ENCODE measurements at regions not wholly inside any gene's neighbourhood (a gene's known extent, or its start where the extent isn't known, plus 50 kb on each side); places are given as distances from the start of the nearest gene placed in this dataset.

GRCh38 chr2:424306-425171 lies 136.6 kb upstream of the ALKAL2 start:
- TF ChIP-seq POLR2A (IDR thresholded peaks at IDR 0.05) = no peak
- TF ChIP-seq, protein P1, sequence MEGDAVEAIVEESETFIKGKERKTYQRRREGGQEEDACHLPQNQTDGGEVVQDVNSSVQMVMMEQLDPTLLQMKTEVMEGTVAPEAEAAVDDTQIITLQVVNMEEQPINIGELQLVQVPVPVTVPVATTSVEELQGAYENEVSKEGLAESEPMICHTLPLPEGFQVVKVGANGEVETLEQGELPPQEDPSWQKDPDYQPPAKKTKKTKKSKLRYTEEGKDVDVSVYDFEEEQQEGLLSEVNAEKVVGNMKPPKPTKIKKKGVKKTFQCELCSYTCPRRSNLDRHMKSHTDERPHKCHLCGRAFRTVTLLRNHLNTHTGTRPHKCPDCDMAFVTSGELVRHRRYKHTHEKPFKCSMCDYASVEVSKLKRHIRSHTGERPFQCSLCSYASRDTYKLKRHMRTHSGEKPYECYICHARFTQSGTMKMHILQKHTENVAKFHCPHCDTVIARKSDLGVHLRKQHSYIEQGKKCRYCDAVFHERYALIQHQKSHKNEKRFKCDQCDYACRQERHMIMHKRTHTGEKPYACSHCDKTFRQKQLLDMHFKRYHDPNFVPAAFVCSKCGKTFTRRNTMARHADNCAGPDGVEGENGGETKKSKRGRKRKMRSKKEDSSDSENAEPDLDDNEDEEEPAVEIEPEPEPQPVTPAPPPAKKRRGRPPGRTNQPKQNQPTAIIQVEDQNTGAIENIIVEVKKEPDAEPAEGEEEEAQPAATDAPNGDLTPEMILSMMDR (IDR thresholded peaks at IDR 0.05) = no peak
